ENCODE measurements at regions not wholly inside any gene's neighbourhood (a gene's known extent, or its start where the extent isn't known, plus 50 kb on each side); places are given as distances from the start of the nearest gene placed in this dataset.
"Not testable (repeated sequence)": the region's sequence is repeated elsewhere in the genome, so short reads cannot be mapped to it uniquely, and the experiment has no call there.

- TF ChIP-seq GABPA (IDR thresholded peaks at IDR 0.05; ENCODE audit: low read depth) (no peak), SPI1 (IDR thresholded peaks at IDR 0.05; ENCODE audit: borderline replicate concordance, low read depth) (no peak), POLR2AphosphoS5 (IDR thresholded peaks at IDR 0.05; ENCODE audit: low read depth) (no peak), CTCF (IDR thresholded peaks at IDR 0.05; ENCODE audit: insufficient read depth, low read length) (no peak), REST (IDR thresholded peaks at IDR 0.05; ENCODE audit: insufficient replicate concordance, low read depth) (no peak)
- Histone ChIP-seq H3K4me3 (replicated peaks; ENCODE audit: insufficient read depth, low read length) (no peak overlapping the region), H3K27me3 (ENCODE audit: insufficient read depth, poor library complexity, severe bottlenecking) (no peaks in the 10 kb centered on the region), H3K27ac (replicated peaks) (no peak overlapping the region)
- DNase-seq (ENCODE audit: low read depth in 1 of 2, low spot score in 1 of 2), result peak in 1 of 2 experiments; percentile 11
Observed at GRCh38 chr18:44579745-44580144, 100.9 kb upstream of the SETBP1 start.

GRCh38 chr18:44580159-44580558 is 100.5 kb upstream of the SETBP1 start:
- Histone ChIP-seq H3K27me3 (ENCODE audit: insufficient read depth, poor library complexity, severe bottlenecking) (no peaks in the 10 kb centered on the region), H3K27ac (replicated peaks) (no peak overlapping the region), H3K4me3 (replicated peaks; ENCODE audit: insufficient read depth, low read length) (no peak overlapping the region)
- TF ChIP-seq REST (IDR thresholded peaks at IDR 0.05; ENCODE audit: insufficient replicate concordance, low read depth), result no peak
- no peak for TF ChIP-seq CTCF (IDR thresholded peaks at IDR 0.05; ENCODE audit: insufficient read depth, low read length)
- no peak for TF ChIP-seq SPI1 (IDR thresholded peaks at IDR 0.05; ENCODE audit: borderline replicate concordance, low read depth)
- no peak for TF ChIP-seq POLR2AphosphoS5 (IDR thresholded peaks at IDR 0.05; ENCODE audit: low read depth)
- TF ChIP-seq GABPA (IDR thresholded peaks at IDR 0.05; ENCODE audit: low read depth), result no peak
- DNase-seq (ENCODE audit: low read depth in 1 of 2, low spot score in 1 of 2), result no peak

- not testable (repeated sequence) for DNase-seq (ENCODE audit: low read depth in 1 of 2, low spot score in 1 of 2)
Observed at GRCh38 chr18:44580782-44581181, 99.9 kb upstream of the SETBP1 start.

GRCh38 chr18:44582456-44582855 is 98.2 kb upstream of the SETBP1 start:
- no peak overlapping the region for H3K4me3 ChIP-seq (replicated peaks; ENCODE audit: insufficient read depth, low read length)
- TF ChIP-seq SPI1 (IDR thresholded peaks at IDR 0.05; ENCODE audit: borderline replicate concordance, low read depth), result no peak
- no peak for TF ChIP-seq CTCF (IDR thresholded peaks at IDR 0.05; ENCODE audit: insufficient read depth, low read length)
- TF ChIP-seq GABPA (IDR thresholded peaks at IDR 0.05; ENCODE audit: low read depth), result no peak
- TF ChIP-seq POLR2AphosphoS5 (IDR thresholded peaks at IDR 0.05; ENCODE audit: low read depth), result no peak
- TF ChIP-seq REST (IDR thresholded peaks at IDR 0.05; ENCODE audit: insufficient replicate concordance, low read depth), result no peak
- no peaks in the 10 kb centered on the region for H3K27me3 ChIP-seq (ENCODE audit: insufficient read depth, poor library complexity, severe bottlenecking)
- no peak overlapping the region for H3K27ac ChIP-seq (replicated peaks)
- DNase-seq (ENCODE audit: low read depth in 1 of 2, low spot score in 1 of 2), result no peak

More at GRCh38 chr18:44580782-44581181, 99.9 kb upstream of the SETBP1 start:
- not testable (repeated sequence) for H3K4me3 ChIP-seq (replicated peaks; ENCODE audit: insufficient read depth, low read length); H3K27me3 ChIP-seq (ENCODE audit: insufficient read depth, poor library complexity, severe bottlenecking); H3K27ac ChIP-seq (replicated peaks)

Measured in HL-60 (cell line).